ENCODE measurements at regions not wholly inside any gene's neighbourhood (a gene's known extent, or its start where the extent isn't known, plus 50 kb on each side); places are given as distances from the start of the nearest gene placed in this dataset.

GRCh38 chr7:42373285-42373684, 136.3 kb upstream of the GLI3 start:
- Histone ChIP-seq H3K14ac (ENCODE audit: insufficient read length) (no peak overlapping the region), H3K18ac (ENCODE audit: extremely low read depth, low read length) (no peak overlapping the region), H3K4ac (replicated peaks; ENCODE audit: insufficient read length, low read depth, low read length) (no peak overlapping the region), H2BK12ac (ENCODE audit: low read depth, low read length) (no peak overlapping the region), H3K36me3 (ENCODE audit: control insufficient read depth in 2 of 4, insufficient read depth in 4 of 4, low read length in 3 of 4) (no peaks in the 10 kb centered on the region), H3K27ac (ENCODE audit: low read depth, low read length) (no peak overlapping the region), H3K79me1 (ENCODE audit: low read depth, low read length) (no peaks in the 10 kb centered on the region), H3K79me2 (ENCODE audit: control insufficient read depth in 1 of 2, insufficient read depth in 2 of 2, low read length in 2 of 2) (no peaks in the 10 kb centered on the region), H3K23ac (ENCODE audit: insufficient read length) (no peak overlapping the region), H4K8ac (ENCODE audit: extremely low read depth, insufficient read depth, low read length) (no peak overlapping the region), H4K20me1 (replicated peaks in 1 of 2; ENCODE audit: control insufficient read depth in 1 of 2, insufficient read depth in 2 of 2, low read length in 2 of 2) (no peaks in the 10 kb centered on the region), H2BK20ac (ENCODE audit: low read length) (no peak overlapping the region), H3K27me3 (replicated peaks in 1 of 4; ENCODE audit: control insufficient read depth in 3 of 4, extremely low read depth in 1 of 4, insufficient read depth in 3 of 4, low read length in 3 of 4) (no peaks in the 10 kb centered on the region), H2BK120ac (replicated peaks; ENCODE audit: low read depth, low read length) (no peak overlapping the region), H3K9ac (replicated peaks in 1 of 4; ENCODE audit: extremely low read depth in 1 of 4, low read depth in 3 of 4, low read length in 3 of 4) (no peak overlapping the region), H2AFZ (ENCODE audit: low read length) (no peak overlapping the region), H4K5ac (ENCODE audit: insufficient read length, low read depth, low read length) (no peak overlapping the region), H2BK15ac (ENCODE audit: low read length) (no peak overlapping the region), H4K91ac (replicated peaks; ENCODE audit: insufficient read length, low read length) (no peak overlapping the region), H3K4me1 (replicated peaks in 1 of 4; ENCODE audit: control insufficient read depth in 3 of 4, insufficient read depth in 4 of 4, low read length in 3 of 4) (no peaks in the 10 kb centered on the region), H2BK5ac (ENCODE audit: low read depth, low read length) (no peak overlapping the region), H3K56ac (replicated peaks; ENCODE audit: insufficient read length, low read depth, low read length) (no peak overlapping the region), H3K4me2 (ENCODE audit: insufficient read depth in 1 of 2, low read depth in 2 of 2, low read length in 2 of 2) (no peak overlapping the region), H3K9me3 (ENCODE audit: insufficient read depth in 2 of 2, low read depth in 1 of 2, low read length in 1 of 2) (no peaks in the 10 kb centered on the region), H3K4me3 (ENCODE audit: extremely low read depth in 1 of 4, insufficient read depth in 2 of 4, low read depth in 3 of 4, low read length in 4 of 4) (no peak overlapping the region), H2AK5ac (ENCODE audit: low read depth, low read length) (no peak overlapping the region), H3K23me2 (ENCODE audit: low read depth, low read length) (no peaks in the 10 kb centered on the region)
- CTCF ChIA-PET (ENCODE audit: partially characterized antibody), result no interaction called here
- 88% methylated on average over 1 of the region's 1 CpG; no CpG with 5 or more reads in 1 of the 2 experiments for WGBS, 2 experiments (ENCODE audit: extremely low coverage in 1 of 2, insufficient coverage in 1 of 2, insufficient read length in 1 of 2, insufficient replicate concordance in 2 of 2, low coverage in 1 of 2, low lambda C conversion rate in 2 of 2, missing lambda C conversion rate in 1 of 2)
- DNase-seq (ENCODE audit: low read depth in 1 of 2, low spot score in 2 of 2) (no peak), FAIRE-seq (no peak)
- POLR2A ChIA-PET (ENCODE audit: partially characterized antibody), result no interaction called here
- TF ChIP-seq USF2 (IDR thresholded peaks at IDR 0.05; ENCODE audit: low read length), result no peak
- no peak for TF ChIP-seq MAX (IDR thresholded peaks at IDR 0.05)
- no peak for TF ChIP-seq TCF12 (IDR thresholded peaks at IDR 0.05; ENCODE audit: low read depth, low read length)
- no peak for TF ChIP-seq RNF2 (IDR thresholded peaks at IDR 0.05; ENCODE audit: borderline replicate concordance, low read depth, low read length, missing control alignments, poor library complexity, severe bottlenecking)
- no peak for TF ChIP-seq HDAC2 (IDR thresholded peaks at IDR 0.05; ENCODE audit: borderline replicate concordance in 1 of 2, low read depth in 2 of 2, low read length in 2 of 2)
- TF ChIP-seq KDM5A (IDR thresholded peaks at IDR 0.05; ENCODE audit: low read length), result no peak
- TF ChIP-seq SRF (IDR thresholded peaks at IDR 0.05; ENCODE audit: low read depth, low read length), result no peak
- no peak for TF ChIP-seq SIN3A (conservative IDR thresholded peaks at IDR 0.05 in 1 of 2, IDR thresholded peaks at IDR 0.05 in 1 of 2; ENCODE audit: low read depth in 1 of 2, low read length in 2 of 2)
- TF ChIP-seq POLR2A (IDR thresholded peaks at IDR 0.05; ENCODE audit: control extremely low read depth in 1 of 2, low read depth in 2 of 2, low read length in 2 of 2), result no peak
- no peak for TF ChIP-seq ZNF274 (IDR thresholded peaks at IDR 0.05; ENCODE audit: borderline replicate concordance, extremely low read depth, low read length)
- TF ChIP-seq ATF3 (IDR thresholded peaks at IDR 0.05; ENCODE audit: insufficient read depth, low read depth, low read length), result no peak
- no peak for TF ChIP-seq SP2 (IDR thresholded peaks at IDR 0.05; ENCODE audit: low read length)
- TF ChIP-seq RXRA (IDR thresholded peaks at IDR 0.05; ENCODE audit: insufficient read depth, low read depth, low read length), result no peak

Data from H1 (cell line).